Activated CD4-positive, alpha-beta T cell treated with anti-CD3 and anti-CD28 coated beads, Interleukin-2, amount 10 ng/mL, durations not matched to agents 7 days and 5 days (primary cell): ENCODE measurements at regions not wholly inside any gene's neighbourhood (a gene's known extent, or its start where the extent isn't known, plus 50 kb on each side); places are given as distances from the start of the nearest gene placed in this dataset.
"Not testable (repeated sequence)": the region's sequence is repeated elsewhere in the genome, so short reads cannot be mapped to it uniquely, and the experiment has no call there.

Experiments used
- CTCF ChIA-PET: fragments of 350-600 bp; sonication (Branson Sonifier 250); formaldehyde crosslinking; loops from one replicate; lab custom pipeline; 2021; ENCODE audit warnings: antibody characterized with exemption; lab: Charles Lee
- POLR2A ChIA-PET: fragments of 350-600 bp; sonication (Branson Sonifier 250); formaldehyde crosslinking; loops from one replicate; lab custom pipeline; 2021; ENCODE audit warnings: antibody characterized with exemption; lab: Charles Lee
- DNase-seq: peaks from one replicate; pipeline ENCODE4 v3.0.0-alpha.2; 2020
- H3K27ac Mint-ChIP-seq: one replicate; pipeline ENCODE4 v1.8.0; 2021; ENCODE audit warnings: mild to moderate bottlenecking, moderate library complexity, mixed read lengths
- H3K27me3 Mint-ChIP-seq: one replicate; pipeline ENCODE4 v1.8.0; 2021; ENCODE audit warnings: mixed read lengths
- H3K36me3 Mint-ChIP-seq: one replicate; pipeline ENCODE4 v1.8.0; 2021; ENCODE audit warnings: low read depth, mixed read lengths
- H3K4me1 Mint-ChIP-seq: one replicate; pipeline ENCODE4 v1.8.0; 2021; ENCODE audit warnings: mixed read lengths
- H3K4me3 Mint-ChIP-seq: one replicate; pipeline ENCODE4 v1.8.0; 2021; ENCODE audit warnings: mild to moderate bottlenecking, moderate library complexity, mixed read lengths
- H3K9me3 Mint-ChIP-seq: one replicate; pipeline ENCODE4 v1.8.0; 2021; ENCODE audit warnings: mixed read lengths

- Mint-ChIP-seq H3K36me3 (no peaks in the 10 kb centered on the region), H3K9me3 (no peaks in the 10 kb centered on the region), H3K4me3 (no peak overlapping the region), H3K27me3 (no peaks in the 10 kb centered on the region), H3K27ac (no peak overlapping the region), H3K4me1 (no peaks in the 10 kb centered on the region)
- POLR2A ChIA-PET = no interaction called here
- CTCF ChIA-PET = no interaction called here
- no peak for DNase-seq
Observed at GRCh38 chr15:93361703-93362102, 272.7 kb upstream of the RGMA start.

DNA sequence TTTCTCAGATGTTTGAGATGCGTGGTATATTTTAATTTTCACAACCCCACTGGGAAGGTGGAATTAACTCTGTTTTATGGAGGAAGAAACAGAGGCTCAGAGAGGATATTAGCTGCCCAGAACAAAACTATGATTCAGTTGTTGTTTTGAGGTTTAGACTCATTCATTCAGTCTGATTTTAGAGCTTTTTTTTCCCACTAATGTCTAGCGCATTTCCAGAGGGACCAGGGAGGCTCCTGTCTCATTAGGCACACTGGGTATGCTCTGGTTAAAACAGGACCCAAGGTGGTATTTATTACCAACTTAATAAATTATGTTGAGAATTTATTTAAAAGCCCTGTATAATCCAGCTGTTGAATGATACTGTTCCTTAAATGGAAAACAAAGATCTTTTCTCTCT, 272.0 kb upstream of the RGMA start:
- no peak overlapping the region for H3K4me3 Mint-ChIP-seq
- ChIA-PET CTCF (no interaction called here), POLR2A (no interaction called here)
- no peak overlapping the region for H3K27ac Mint-ChIP-seq
- no peaks in the 10 kb centered on the region for H3K9me3 Mint-ChIP-seq
- no peaks in the 10 kb centered on the region for H3K27me3 Mint-ChIP-seq
- H3K4me1 Mint-ChIP-seq = no peaks in the 10 kb centered on the region
- H3K36me3 Mint-ChIP-seq = no peaks in the 10 kb centered on the region
- DNase-seq = no peak

DNA sequence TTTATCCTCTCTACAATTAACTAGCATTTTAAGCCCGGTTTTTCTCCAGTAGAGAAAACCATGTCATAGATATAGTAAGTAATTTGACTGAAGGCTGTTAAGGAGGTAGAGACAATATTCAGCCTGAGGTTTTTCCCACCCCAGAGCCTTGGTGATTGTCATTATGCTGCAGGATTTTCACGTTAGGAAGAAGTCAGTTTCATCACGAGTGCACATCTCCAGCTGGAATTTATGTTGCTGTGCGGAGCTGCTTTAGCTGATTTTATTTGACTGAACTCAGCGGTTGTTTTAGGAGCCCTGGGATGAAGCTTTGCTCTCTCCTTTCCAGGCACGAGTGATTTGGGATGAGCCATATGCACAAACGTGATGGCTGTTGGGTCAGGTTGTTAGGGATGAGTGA, 271.3 kb upstream of the RGMA start:
- CTCF ChIA-PET = no interaction called here
- POLR2A ChIA-PET = no interaction called here
- DNase-seq = no peak
- Mint-ChIP-seq H3K27ac (no peak overlapping the region), H3K4me1 (no peaks in the 10 kb centered on the region), H3K4me3 (no peak overlapping the region), H3K27me3 (no peaks in the 10 kb centered on the region), H3K9me3 (no peaks in the 10 kb centered on the region), H3K36me3 (no peaks in the 10 kb centered on the region)

DNA sequence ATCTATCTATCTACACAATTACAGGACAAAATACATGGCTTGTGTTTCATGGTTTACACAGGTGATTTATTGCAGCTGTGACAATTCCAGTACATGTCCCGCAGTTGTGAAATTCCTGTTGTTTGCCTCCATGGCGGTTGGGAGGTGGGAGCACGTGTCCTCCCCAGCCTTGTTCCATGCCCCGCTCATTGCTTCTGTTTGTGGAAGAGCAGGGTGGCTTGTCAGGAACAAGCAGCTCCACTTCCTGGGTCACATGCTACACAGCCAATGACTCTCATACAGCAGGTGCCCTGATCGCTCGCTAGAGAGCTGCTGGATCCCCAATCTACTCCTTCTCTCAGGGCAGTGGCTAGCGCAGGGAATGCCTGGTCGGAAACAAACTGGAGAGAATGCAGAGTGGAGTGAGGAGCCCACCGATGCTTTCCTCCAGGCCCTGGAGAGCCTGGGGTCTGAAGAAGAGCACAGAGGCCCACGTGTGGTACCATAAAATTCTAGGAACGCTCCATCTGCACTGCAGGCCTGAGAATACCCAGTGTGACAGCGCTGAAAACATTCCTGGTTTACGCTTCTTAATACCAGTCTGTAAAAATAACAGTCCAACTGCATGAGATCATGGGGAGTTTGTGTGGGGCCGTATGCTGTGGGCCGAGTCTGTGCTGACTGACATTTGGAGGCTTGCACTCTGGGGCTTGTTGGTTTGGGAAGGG, 270.6 kb upstream of the RGMA start:
- H3K36me3 Mint-ChIP-seq = no peaks in the 10 kb centered on the region
- H3K9me3 Mint-ChIP-seq = no peaks in the 10 kb centered on the region
- H3K4me3 Mint-ChIP-seq = no peak overlapping the region
- H3K27me3 Mint-ChIP-seq = no peaks in the 10 kb centered on the region
- no peaks in the 10 kb centered on the region for H3K4me1 Mint-ChIP-seq
- CTCF ChIA-PET = no interaction called here
- H3K27ac Mint-ChIP-seq = no peak overlapping the region
- POLR2A ChIA-PET = no interaction called here
- no peak for DNase-seq

GRCh38 chr15:93359060-93359408, 270.0 kb upstream of the RGMA start:
- Mint-ChIP-seq H3K27me3 (no peaks in the 10 kb centered on the region), H3K36me3 (no peaks in the 10 kb centered on the region), H3K4me1 (no peaks in the 10 kb centered on the region), H3K4me3 (no peak overlapping the region), H3K9me3 (no peaks in the 10 kb centered on the region), H3K27ac (no peak overlapping the region)
- POLR2A ChIA-PET = no interaction called here
- DNase-seq = no peak
- CTCF ChIA-PET = no interaction called here

GRCh38 chr15:93358166-93359059, 269.4 kb upstream of the RGMA start:
- DNase-seq = no peak
- Mint-ChIP-seq H3K9me3 (no peaks in the 10 kb centered on the region), H3K27me3 (no peaks in the 10 kb centered on the region), H3K4me1 (no peaks in the 10 kb centered on the region), H3K27ac (no peak overlapping the region), H3K36me3 (no peaks in the 10 kb centered on the region), H3K4me3 (no peak overlapping the region)
- ChIA-PET CTCF (interaction anchor here (1.0 kb wide), 1 partner anchor 25 kb away, joined by 6 read pairs; no protein-coding TSS in a partner anchor), POLR2A (no interaction called here)

DNA sequence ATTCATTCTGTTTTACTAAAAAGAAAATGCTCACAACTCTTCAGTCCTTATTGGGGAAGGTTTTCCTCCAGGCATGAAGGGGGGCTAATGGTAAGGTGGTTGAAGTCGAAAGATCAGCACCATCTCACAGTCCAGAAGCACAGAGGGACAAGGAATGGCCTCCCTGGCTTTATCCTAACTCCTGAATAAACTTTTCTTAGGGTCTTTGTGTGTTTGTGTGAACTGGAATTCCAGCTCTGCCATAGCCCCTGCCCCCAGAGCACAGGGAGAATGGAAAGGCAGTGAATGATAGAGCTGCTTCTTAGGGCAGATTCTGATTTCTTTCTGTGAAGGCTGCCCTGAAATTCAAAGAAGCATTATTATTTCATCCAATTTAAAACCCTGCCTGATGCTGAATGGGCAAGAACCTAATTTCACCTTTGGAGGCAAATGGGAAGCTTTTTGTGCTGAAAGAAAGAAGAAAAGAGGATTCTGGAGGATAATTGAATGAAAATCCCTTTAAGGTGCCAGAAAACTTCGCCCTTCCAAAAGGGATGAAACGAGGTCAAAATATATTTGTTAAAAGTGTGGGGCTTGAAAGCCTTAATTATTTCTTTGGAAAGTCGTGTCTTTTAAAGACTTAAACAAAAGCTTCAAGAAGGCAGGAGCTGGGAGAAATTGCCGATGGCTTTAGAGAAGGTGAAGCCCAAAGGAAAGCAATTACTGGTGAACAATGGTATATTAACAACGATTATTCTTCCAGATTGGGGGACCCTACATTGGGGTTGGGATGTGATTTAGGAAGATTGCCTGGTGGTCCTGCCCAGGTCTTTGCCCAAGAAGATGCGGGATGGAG, 259.9 kb upstream of the RGMA start:
- ChIA-PET POLR2A (no interaction called here), CTCF (interaction anchor here (0.7 kb wide), 1 partner anchor 467 kb away, joined by 3 read pairs; no protein-coding TSS in a partner anchor)
- H3K4me1 Mint-ChIP-seq = no peaks in the 10 kb centered on the region
- H3K27ac Mint-ChIP-seq = no peak overlapping the region
- DNase-seq = no peak
- no peaks in the 10 kb centered on the region for H3K36me3 Mint-ChIP-seq
- H3K27me3 Mint-ChIP-seq = peaks cover 7% of the 10 kb centered on the region
- no peaks in the 10 kb centered on the region for H3K9me3 Mint-ChIP-seq
- no peak overlapping the region for H3K4me3 Mint-ChIP-seq

GRCh38 chr15:93347986-93348385, 259.0 kb upstream of the RGMA start:
- ChIA-PET POLR2A (no interaction called here), CTCF (interaction anchor here (0.7 kb wide), 1 partner anchor 468 kb away, joined by 3 read pairs; no protein-coding TSS in a partner anchor)
- Mint-ChIP-seq H3K27ac (no peak overlapping the region), H3K9me3 (no peaks in the 10 kb centered on the region), H3K4me1 (no peaks in the 10 kb centered on the region), H3K36me3 (no peaks in the 10 kb centered on the region), H3K27me3 (peaks cover 7% of the 10 kb centered on the region), H3K4me3 (no peak overlapping the region)
- no peak for DNase-seq

DNA sequence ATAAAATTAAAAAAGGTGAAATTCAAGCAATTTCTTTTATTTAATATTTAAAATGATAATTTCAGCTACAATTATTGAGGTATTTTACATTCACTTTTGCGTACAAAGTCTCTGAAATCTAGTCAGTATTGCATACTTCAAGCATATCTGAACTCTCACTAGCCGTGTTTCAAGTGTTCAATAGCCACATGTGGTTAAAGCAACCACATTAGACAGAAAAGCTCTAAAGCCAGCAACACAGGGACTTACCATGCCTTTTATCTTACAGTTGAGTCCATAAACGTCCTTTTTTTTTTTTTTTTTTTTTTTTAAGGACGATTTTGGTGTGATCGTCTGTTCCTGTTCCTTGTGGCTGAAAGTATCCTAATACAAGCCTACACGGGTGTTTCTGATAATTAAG, 257.0 kb upstream of the RGMA start:
- no peaks in the 10 kb centered on the region for H3K9me3 Mint-ChIP-seq
- DNase-seq = no peak
- no peak overlapping the region for H3K27ac Mint-ChIP-seq
- no peaks in the 10 kb centered on the region for H3K4me1 Mint-ChIP-seq
- ChIA-PET POLR2A (no interaction called here), CTCF (no interaction called here)
- no peaks in the 10 kb centered on the region for H3K36me3 Mint-ChIP-seq
- no peak overlapping the region for H3K4me3 Mint-ChIP-seq
- peaks cover 7% of the 10 kb centered on the region for H3K27me3 Mint-ChIP-seq

DNA sequence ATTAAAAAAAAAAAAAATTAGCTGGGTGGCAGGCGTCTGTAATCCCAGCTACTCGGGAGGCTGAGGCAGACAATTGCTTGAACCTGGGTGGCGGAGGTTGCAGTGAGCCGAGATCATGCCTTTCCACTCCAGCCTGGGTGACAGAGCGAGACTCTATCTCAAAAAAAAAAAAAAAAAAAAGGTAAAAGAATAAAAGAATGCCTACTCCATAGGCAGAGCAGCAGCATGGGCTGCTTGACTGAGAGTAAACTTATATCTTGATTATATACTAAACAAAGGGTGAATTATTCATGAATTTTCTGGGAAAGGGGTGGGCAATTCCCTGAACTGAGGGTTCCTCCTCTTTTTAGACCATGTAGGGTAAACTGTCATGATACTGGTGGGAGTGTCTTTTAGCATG, 254.4 kb upstream of the RGMA start:
- H3K4me3 Mint-ChIP-seq, POLR2A ChIA-PET, H3K27me3 Mint-ChIP-seq, H3K27ac Mint-ChIP-seq, H3K4me1 Mint-ChIP-seq, H3K36me3 Mint-ChIP-seq, DNase-seq, H3K9me3 Mint-ChIP-seq: not testable (repeated sequence)
- CTCF ChIA-PET = interaction anchor here (0.7 kb wide), 1 partner anchor 986 kb away, joined by 3 read pairs; no protein-coding TSS in a partner anchor

- Mint-ChIP-seq H3K27me3 (no peaks in the 10 kb centered on the region), H3K36me3 (no peaks in the 10 kb centered on the region), H3K4me1 (no peaks in the 10 kb centered on the region), H3K27ac (no peak overlapping the region), H3K9me3 (no peaks in the 10 kb centered on the region), H3K4me3 (no peak overlapping the region)
- no peak for DNase-seq
- ChIA-PET POLR2A (no interaction called here), CTCF (no interaction called here)
Observed at GRCh38 chr15:93341164-93341563, 252.2 kb upstream of the RGMA start.

DNA sequence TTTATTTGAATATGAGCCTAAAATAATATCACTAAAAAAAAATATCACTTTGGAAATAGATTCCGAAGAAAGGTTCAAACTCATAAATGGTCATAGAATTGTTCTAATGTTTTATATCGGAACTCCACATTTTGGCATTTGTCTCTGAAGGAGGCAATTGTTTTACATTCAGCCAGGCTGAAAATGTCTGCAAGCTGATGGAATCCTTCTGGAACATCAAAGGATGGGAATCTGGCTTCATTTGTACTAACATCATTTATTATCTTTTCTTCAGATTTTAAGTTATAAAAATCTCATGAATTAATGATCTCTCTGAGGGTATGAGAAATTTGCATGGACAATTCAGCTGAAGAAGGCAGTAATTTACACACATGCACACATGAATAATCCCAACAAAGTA, 251.4 kb upstream of the RGMA start:
- no peaks in the 10 kb centered on the region for H3K9me3 Mint-ChIP-seq
- no peak overlapping the region for H3K4me3 Mint-ChIP-seq
- H3K4me1 Mint-ChIP-seq = no peaks in the 10 kb centered on the region
- H3K27me3 Mint-ChIP-seq = peaks cover 3% of the 10 kb centered on the region
- no peak for DNase-seq
- ChIA-PET CTCF (no interaction called here), POLR2A (no interaction called here)
- H3K36me3 Mint-ChIP-seq = no peaks in the 10 kb centered on the region
- no peak overlapping the region for H3K27ac Mint-ChIP-seq

GRCh38 chr15:93333796-93334195, 244.8 kb upstream of the RGMA start:
- ChIA-PET POLR2A (no interaction called here), CTCF (no interaction called here)
- no peaks in the 10 kb centered on the region for H3K9me3 Mint-ChIP-seq
- H3K36me3 Mint-ChIP-seq = no peaks in the 10 kb centered on the region
- no peak overlapping the region for H3K27ac Mint-ChIP-seq
- H3K4me1 Mint-ChIP-seq = no peaks in the 10 kb centered on the region
- H3K4me3 Mint-ChIP-seq = no peak overlapping the region
- DNase-seq = no peak
- peaks cover 34% of the 10 kb centered on the region for H3K27me3 Mint-ChIP-seq
